CD4-positive, alpha-beta T cell treated with Interferon gamma for 1 hour (primary cell): ENCODE measurements at regions not wholly inside any gene's neighbourhood (a gene's known extent, or its start where the extent isn't known, plus 50 kb on each side); places are given as distances from the start of the nearest gene placed in this dataset.

ENCODE experiments used
- DNase-seq: peaks from one replicate; pipeline ENCODE4 v3.0.0-alpha.2; 2020

- DNase-seq = peak; percentile 67
Observed at GRCh38 chr16:85416228-85417109, 196.7 kb upstream of the GSE1 start.

- DNase-seq = no peak
Observed at GRCh38 chr16:85417156-85417860, 195.8 kb upstream of the GSE1 start.

- DNase-seq = no peak
Observed at GRCh38 chr16:85418978-85419491, 194.1 kb upstream of the GSE1 start.

- no peak for DNase-seq
Observed at GRCh38 chr16:85419503-85420408, 193.4 kb upstream of the GSE1 start.

GRCh38 chr16:85420501-85421337 is 192.4 kb upstream of the GSE1 start:
- DNase-seq = peak; percentile 68

- no peak for DNase-seq
Observed at GRCh38 chr16:85421338-85422195, 191.6 kb upstream of the GSE1 start.

- DNase-seq = no peak
Observed at GRCh38 chr16:85422196-85422631, 190.9 kb upstream of the GSE1 start.

GRCh38 chr16:85422632-85423550 is 190.2 kb upstream of the GSE1 start:
- DNase-seq = no peak

GRCh38 chr16:85423631-85424030 is 189.5 kb upstream of the GSE1 start:
- DNase-seq = no peak

GRCh38 chr16:85424260-85425073 is 188.7 kb upstream of the GSE1 start:
- no peak for DNase-seq

- no peak for DNase-seq
Observed at GRCh38 chr16:85425074-85425662, 188.0 kb upstream of the GSE1 start.

GRCh38 chr16:85426806-85427205 is 186.3 kb upstream of the GSE1 start:
- no peak for DNase-seq

GRCh38 chr16:85428168-85428898 is 184.8 kb upstream of the GSE1 start:
- DNase-seq = peak; percentile 37

GRCh38 chr16:85428899-85429775 is 184.0 kb upstream of the GSE1 start:
- no peak for DNase-seq

- DNase-seq = no peak
Observed at GRCh38 chr16:85429776-85430522, 183.2 kb upstream of the GSE1 start.
